ENCODE measurements at regions not wholly inside any gene's neighbourhood (a gene's known extent, or its start where the extent isn't known, plus 50 kb on each side); places are given as distances from the start of the nearest gene placed in this dataset.

GRCh38 chr1:116854403-116854690 lies 55.4 kb upstream of the PTGFRN start:
- TF ChIP-seq, protein P1, sequence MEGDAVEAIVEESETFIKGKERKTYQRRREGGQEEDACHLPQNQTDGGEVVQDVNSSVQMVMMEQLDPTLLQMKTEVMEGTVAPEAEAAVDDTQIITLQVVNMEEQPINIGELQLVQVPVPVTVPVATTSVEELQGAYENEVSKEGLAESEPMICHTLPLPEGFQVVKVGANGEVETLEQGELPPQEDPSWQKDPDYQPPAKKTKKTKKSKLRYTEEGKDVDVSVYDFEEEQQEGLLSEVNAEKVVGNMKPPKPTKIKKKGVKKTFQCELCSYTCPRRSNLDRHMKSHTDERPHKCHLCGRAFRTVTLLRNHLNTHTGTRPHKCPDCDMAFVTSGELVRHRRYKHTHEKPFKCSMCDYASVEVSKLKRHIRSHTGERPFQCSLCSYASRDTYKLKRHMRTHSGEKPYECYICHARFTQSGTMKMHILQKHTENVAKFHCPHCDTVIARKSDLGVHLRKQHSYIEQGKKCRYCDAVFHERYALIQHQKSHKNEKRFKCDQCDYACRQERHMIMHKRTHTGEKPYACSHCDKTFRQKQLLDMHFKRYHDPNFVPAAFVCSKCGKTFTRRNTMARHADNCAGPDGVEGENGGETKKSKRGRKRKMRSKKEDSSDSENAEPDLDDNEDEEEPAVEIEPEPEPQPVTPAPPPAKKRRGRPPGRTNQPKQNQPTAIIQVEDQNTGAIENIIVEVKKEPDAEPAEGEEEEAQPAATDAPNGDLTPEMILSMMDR (IDR thresholded peaks at IDR 0.05; ENCODE audit: insufficient read depth, low read depth, low read length), result no peak
- no peak for TF ChIP-seq EZH2 (IDR thresholded peaks at IDR 0.05; ENCODE audit: insufficient read depth, low read length)

Measured in astrocyte (in vitro differentiated cells and primary cell).